ENCODE measurements at regions not wholly inside any gene's neighbourhood (a gene's known extent, or its start where the extent isn't known, plus 50 kb on each side); places are given as distances from the start of the nearest gene placed in this dataset.

DNA sequence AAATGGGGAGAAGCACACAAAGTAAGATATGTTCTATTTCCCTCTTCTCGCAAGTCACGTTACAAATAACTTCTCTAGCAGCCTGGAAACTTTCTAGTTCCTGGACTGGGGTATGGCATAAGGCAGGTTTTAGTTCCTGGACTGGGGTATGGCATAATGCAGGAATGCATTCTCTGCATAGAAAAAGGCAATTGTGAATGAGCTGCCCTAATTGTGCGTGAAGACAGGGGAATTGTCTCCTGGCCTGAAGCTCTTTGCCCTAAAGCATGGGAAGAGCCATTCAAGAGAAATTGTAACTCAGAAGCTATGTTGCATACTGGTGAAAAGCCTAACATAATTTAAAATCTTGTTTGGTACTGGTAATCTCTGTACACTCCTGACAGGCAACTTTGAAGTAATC is 54.3 kb upstream of the CBLB start:
- H3K4me3 ChIP-seq (ENCODE audit: low read depth, low read length) = no peak overlapping the region
- TF ChIP-seq, protein P1, sequence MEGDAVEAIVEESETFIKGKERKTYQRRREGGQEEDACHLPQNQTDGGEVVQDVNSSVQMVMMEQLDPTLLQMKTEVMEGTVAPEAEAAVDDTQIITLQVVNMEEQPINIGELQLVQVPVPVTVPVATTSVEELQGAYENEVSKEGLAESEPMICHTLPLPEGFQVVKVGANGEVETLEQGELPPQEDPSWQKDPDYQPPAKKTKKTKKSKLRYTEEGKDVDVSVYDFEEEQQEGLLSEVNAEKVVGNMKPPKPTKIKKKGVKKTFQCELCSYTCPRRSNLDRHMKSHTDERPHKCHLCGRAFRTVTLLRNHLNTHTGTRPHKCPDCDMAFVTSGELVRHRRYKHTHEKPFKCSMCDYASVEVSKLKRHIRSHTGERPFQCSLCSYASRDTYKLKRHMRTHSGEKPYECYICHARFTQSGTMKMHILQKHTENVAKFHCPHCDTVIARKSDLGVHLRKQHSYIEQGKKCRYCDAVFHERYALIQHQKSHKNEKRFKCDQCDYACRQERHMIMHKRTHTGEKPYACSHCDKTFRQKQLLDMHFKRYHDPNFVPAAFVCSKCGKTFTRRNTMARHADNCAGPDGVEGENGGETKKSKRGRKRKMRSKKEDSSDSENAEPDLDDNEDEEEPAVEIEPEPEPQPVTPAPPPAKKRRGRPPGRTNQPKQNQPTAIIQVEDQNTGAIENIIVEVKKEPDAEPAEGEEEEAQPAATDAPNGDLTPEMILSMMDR (IDR thresholded peaks at IDR 0.05; ENCODE audit: borderline replicate concordance, insufficient read depth, low read depth, low read length) = no peak

DNA sequence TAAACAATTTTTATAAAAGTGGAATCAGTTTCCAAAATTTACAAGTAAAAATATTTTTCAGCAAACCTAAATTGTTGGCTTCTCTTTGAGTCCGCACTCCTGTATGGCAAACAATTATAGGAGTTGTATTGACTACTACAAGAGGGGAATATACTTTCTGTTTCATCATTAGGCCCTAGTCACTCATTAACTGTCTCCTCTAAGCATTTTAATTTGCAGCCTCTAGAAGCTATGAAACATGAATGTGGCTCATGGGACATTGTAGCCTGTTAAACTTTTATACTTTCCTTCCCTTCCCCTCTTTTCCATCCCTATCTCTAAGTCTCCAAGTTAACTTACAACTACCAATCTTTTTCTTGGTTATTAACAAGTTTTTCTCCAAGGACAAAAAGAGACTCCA is 58.9 kb upstream of the CBLB start:
- TF ChIP-seq, protein P1 (IDR thresholded peaks at IDR 0.05; ENCODE audit: borderline replicate concordance, insufficient read depth, low read depth, low read length) = no peak
- H3K4me3 ChIP-seq (ENCODE audit: low read depth, low read length) = no peak overlapping the region

DNA sequence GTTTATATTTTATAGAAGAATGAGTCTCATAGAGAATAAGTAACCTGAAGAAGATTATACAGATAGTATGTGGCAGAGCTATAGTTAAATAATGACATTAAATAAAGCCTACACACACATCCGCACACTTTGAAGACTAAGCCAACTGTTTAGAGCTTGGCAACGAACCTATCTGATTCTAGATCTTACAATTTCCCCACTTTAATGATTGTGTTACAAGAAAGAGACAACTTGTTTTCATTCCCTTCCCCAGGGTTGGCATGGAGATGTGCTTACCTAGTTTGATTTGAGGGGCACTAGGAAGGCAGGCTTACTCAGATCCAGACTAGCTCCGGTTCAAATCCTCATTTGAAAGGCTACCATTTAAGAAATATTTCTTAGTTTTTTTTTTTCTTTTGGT is 61.9 kb upstream of the CBLB start:
- TF ChIP-seq, protein P1 (IDR thresholded peaks at IDR 0.05; ENCODE audit: borderline replicate concordance, insufficient read depth, low read depth, low read length) = no peak

DNA sequence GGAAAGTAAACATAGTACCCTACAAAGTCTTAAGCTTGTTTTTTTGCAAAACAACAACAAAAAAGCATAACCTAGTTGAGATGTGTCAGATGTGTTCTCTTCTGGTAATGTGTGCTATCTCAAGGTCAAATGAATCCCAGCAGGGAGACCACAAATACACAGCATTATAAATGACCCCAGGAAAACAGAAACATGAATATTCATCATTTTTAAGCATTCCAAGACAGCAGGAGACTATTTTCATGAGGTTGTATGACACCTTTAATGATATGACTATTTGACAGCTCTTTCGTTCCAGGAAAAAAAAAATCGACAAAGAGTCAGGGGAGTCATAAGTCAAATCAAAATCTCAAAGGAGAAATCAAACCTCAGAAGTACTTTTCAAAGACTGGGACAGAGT is 62.7 kb upstream of the CBLB start:
- H3K4me3 ChIP-seq (ENCODE audit: low read depth, low read length) = no peak overlapping the region
- TF ChIP-seq, protein P1 (IDR thresholded peaks at IDR 0.05; ENCODE audit: borderline replicate concordance, insufficient read depth, low read depth, low read length) = no peak

More for the DNA sequence above, 61.9 kb upstream of the CBLB start:
- no peak overlapping the region for H3K4me3 ChIP-seq (ENCODE audit: low read depth, low read length)

DNA sequence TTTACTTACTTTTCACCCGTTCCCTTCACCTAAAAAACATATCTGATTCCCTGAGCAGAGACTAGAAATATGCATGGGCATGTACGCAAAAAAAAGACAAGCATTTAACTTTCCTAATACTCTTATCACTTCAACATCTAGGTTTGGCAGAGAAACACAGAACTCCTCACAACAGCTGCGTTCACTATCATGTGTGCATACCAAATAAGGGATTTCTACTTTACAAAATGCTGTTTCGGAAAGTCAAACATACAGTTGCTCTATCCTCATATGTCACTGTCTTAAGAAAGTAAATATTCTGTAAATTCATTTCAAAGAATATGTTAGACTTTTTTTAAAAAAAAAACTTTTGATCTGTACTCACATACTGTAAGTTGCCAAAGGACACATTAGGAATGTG is 65.1 kb upstream of the CBLB start:
- TF ChIP-seq, protein P1 (IDR thresholded peaks at IDR 0.05; ENCODE audit: borderline replicate concordance, insufficient read depth, low read depth, low read length) = no peak
- H3K4me3 ChIP-seq (ENCODE audit: low read depth, low read length) = no peak overlapping the region

DNA sequence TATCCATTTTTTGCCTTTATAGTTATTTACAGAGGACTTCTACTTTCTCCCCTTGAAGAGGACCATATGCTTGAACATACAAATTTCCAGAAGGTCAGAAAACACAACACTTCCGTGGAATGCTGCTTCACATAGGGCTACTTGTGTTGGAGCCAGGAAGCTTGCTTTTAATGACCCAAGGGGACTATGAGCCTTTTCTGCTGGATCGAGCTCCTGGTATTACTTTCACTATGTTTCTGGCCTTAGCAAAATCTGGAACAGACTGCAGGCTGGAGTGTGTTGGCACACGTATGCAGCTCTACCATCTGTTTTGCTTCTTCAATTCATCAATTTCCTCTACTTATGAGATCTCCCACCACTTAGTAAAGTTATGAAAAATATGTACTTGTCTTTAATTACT is 69.3 kb upstream of the CBLB start:
- no peak overlapping the region for H3K4me3 ChIP-seq (ENCODE audit: low read depth, low read length)

DNA sequence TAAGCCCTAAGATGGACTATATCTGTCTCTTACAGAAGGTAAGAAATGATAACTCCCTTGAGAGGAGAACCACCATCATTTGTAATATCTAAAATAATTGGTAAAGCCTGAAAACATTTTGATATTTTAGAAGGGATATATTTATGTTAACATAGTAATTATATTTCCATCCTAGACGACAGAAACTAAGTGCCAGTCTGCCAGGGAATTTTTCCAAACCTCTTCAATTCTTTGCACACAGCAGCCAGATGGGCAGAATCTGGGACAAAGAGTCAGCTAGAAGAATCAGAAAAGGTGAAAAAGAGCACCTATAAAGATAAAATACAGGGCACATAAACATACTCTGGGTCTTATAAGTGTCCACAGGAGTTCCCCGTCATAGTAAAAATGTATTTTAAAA is 70.0 kb upstream of the CBLB start:
- no peak overlapping the region for H3K4me3 ChIP-seq (ENCODE audit: low read depth, low read length)
- TF ChIP-seq, protein P1 (IDR thresholded peaks at IDR 0.05; ENCODE audit: borderline replicate concordance, insufficient read depth, low read depth, low read length) = no peak

More for the DNA sequence above, 69.3 kb upstream of the CBLB start:
- TF ChIP-seq, protein P1 (IDR thresholded peaks at IDR 0.05; ENCODE audit: borderline replicate concordance, insufficient read depth, low read depth, low read length) = no peak
